Gastroesophageal sphincter (tissue), 3 donors: ENCODE measurements at regions not wholly inside any gene's neighbourhood (a gene's known extent, or its start where the extent isn't known, plus 50 kb on each side); places are given as distances from the start of the nearest gene placed in this dataset.

Source experiments
- CTCF ChIP-seq, 4 experiments: fragments of 200-600 bp in 2 of 4; fragments of 450-650 bp in 2 of 4; sonication (generic) in 1 of 4; IDR thresholded peaks; one replicate each; pipeline ENCODE4 v1.5.1; 2017 to 2019; ENCODE audit warnings: antibody characterized with exemption in 4 of 4, mild to moderate bottlenecking in 2 of 4, moderate library complexity in 2 of 4
- POLR2A ChIP-seq, 2 donors: fragments of 450-650 bp; IDR thresholded peaks; one replicate each; pipeline ENCODE4 v1.6.1; 2017; ENCODE audit warnings: antibody characterized with exemption in 2 of 2, mild to moderate bottlenecking in 2 of 2, moderate library complexity in 1 of 2
- POLR2AphosphoS5 ChIP-seq: sonication (generic); formaldehyde crosslinking; IDR thresholded peaks from one replicate; pipeline ENCODE4 v1.6.1; 2017; ENCODE audit warnings: antibody characterized with exemption

- TF ChIP-seq POLR2A (IDR thresholded peaks at IDR 0.05) (no peak), CTCF (IDR thresholded peaks at IDR 0.05) (no peak), POLR2AphosphoS5 (no peak)
Observed at GRCh38 chr4:175378372-175378771, 433.7 kb downstream of the GPM6A start.
